ENCODE measurements at regions not wholly inside any gene's neighbourhood (a gene's known extent, or its start where the extent isn't known, plus 50 kb on each side); places are given as distances from the start of the nearest gene placed in this dataset.

DNA sequence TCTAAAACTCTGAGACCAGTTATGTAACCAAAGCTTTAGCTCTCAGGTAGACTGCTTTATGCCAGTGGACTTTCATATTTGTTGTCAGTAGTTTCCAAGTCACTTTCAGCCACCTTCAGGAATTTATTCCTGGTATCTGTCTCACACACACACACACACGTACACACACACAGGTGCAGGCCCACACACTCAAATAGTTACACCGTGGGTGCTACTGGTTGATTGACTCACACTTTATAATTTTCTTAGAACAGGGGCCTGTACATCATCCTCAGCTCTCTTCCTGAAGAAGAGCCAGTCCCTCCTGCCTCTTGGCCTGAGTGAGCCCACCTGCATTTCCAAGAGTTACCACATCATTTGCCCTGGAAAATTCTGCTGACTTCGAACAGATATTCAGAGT, 555.2 kb downstream of the SOX6 start:
- CTCF ChIA-PET: no interaction called here
- H3K9me3 Mint-ChIP-seq: no peaks in the 10 kb centered on the region
- POLR2A ChIA-PET: interaction anchor here (1.0 to 1.2 kb wide), 2 partner anchors 15 to 17 kb away, joined by 5 to 6 read pairs; no protein-coding TSS in a partner anchor
- peak overlapping the region; percentile 87 for H3K27ac Mint-ChIP-seq
- no peaks in the 10 kb centered on the region for H3K36me3 Mint-ChIP-seq
- no peaks in the 10 kb centered on the region for H3K27me3 Mint-ChIP-seq
- intact Hi-C loops (cut with micrococcal nuclease): loop anchor here (2.0 kb wide), 1 partner anchor 712 kb away; no protein-coding TSS in a partner anchor
- H3K4me1 Mint-ChIP-seq (ENCODE audit: low read depth): peaks cover 24% of the 10 kb centered on the region
- peak; percentile 51 for DNase-seq
- no peak overlapping the region for H3K4me3 Mint-ChIP-seq

DNA sequence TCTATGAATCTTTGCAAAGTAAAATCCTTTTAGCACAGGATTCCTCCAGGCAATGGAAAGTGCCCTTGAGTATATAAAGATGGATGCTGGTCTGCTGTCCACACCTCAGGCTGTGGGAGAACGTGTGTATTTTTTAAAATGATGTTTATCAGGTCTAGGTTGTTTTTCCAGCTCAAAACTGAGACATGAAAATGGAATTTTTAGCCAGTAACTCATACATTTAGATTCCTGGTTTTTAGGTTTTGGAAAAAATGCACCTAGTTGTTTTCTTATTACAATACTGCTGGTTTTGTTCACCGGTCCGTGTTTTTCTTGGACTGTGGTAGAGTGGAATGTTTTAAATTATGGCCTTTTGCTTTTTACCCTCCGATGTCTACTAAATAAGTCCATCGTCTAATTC, 554.7 kb downstream of the SOX6 start:
- intact Hi-C loops (cut with micrococcal nuclease): loop anchor here (2.0 kb wide), 1 partner anchor 711 kb away; no protein-coding TSS in a partner anchor
- peaks cover 24% of the 10 kb centered on the region for H3K4me1 Mint-ChIP-seq (ENCODE audit: low read depth)
- H3K4me3 Mint-ChIP-seq: no peak overlapping the region
- no peaks in the 10 kb centered on the region for H3K27me3 Mint-ChIP-seq
- H3K36me3 Mint-ChIP-seq: no peaks in the 10 kb centered on the region
- H3K27ac Mint-ChIP-seq: peak overlapping the region; percentile 87
- H3K9me3 Mint-ChIP-seq: no peaks in the 10 kb centered on the region
- POLR2A ChIA-PET: interaction anchor here (1.2 kb wide), 1 partner anchor 14 kb away, joined by 6 read pairs; no protein-coding TSS in a partner anchor
- CTCF ChIA-PET: no interaction called here
- DNase-seq: no peak

- intact Hi-C loops (cut with micrococcal nuclease): no loop called here
- Mint-ChIP-seq H3K4me3 (no peak overlapping the region), H3K9me3 (no peaks in the 10 kb centered on the region), H3K4me1 (ENCODE audit: low read depth) (peaks cover 10% of the 10 kb centered on the region), H3K27ac (no peak overlapping the region), H3K27me3 (no peaks in the 10 kb centered on the region), H3K36me3 (no peaks in the 10 kb centered on the region)
- CTCF ChIA-PET: no interaction called here
- DNase-seq: no peak
- POLR2A ChIA-PET: no interaction called here
Observed at GRCh38 chr11:15805726-15806125, 550.6 kb downstream of the SOX6 start.

DNA sequence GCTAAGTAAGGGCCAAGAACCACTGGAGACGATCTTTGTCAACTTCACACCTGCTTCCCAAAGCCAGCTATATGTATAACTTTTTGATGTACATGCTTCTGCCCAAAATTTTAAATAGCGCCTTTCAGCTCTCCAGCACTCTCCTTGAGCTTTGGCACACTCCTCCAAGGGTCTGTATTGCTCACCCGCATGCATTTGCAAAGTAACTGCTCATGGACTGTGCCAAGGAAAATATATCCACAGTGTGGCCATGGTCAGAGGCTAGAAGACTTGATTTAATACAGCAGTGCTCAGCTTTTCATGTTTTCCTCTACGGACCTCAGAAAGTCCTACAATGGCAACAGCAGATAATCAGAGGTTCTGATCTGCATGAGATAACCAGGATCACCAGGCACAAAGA, 550.1 kb downstream of the SOX6 start:
- no peak overlapping the region for H3K27ac Mint-ChIP-seq
- DNase-seq: no peak
- no peak overlapping the region for H3K4me3 Mint-ChIP-seq
- H3K9me3 Mint-ChIP-seq: no peaks in the 10 kb centered on the region
- H3K27me3 Mint-ChIP-seq: no peaks in the 10 kb centered on the region
- ChIA-PET POLR2A (no interaction called here), CTCF (no interaction called here)
- H3K36me3 Mint-ChIP-seq: no peaks in the 10 kb centered on the region
- intact Hi-C loops (cut with micrococcal nuclease): no loop called here
- peaks cover 6% of the 10 kb centered on the region for H3K4me1 Mint-ChIP-seq (ENCODE audit: low read depth)

DNA sequence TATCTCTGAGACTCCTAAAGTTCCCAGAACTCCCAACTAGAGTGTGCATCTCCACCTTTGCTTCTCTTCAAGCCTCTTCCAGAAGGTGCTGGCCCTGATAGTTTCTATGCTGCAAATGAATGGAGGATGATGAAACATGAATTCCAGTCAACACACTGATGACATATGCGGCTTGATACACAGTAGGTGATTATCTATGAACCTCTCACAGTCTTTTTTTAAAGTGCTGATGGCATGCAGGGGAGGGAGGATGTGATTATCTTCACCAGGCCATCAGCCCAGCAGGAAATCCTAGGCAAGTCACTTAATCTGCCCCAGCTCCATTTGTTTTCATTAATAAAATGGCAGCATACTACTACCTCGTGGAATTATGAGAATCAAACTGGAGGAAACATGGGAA, 548.5 kb downstream of the SOX6 start:
- ChIA-PET POLR2A (no interaction called here), CTCF (no interaction called here)
- no peak overlapping the region for H3K4me3 Mint-ChIP-seq
- intact Hi-C loops (cut with micrococcal nuclease): no loop called here
- H3K27me3 Mint-ChIP-seq: no peaks in the 10 kb centered on the region
- no peaks in the 10 kb centered on the region for H3K9me3 Mint-ChIP-seq
- no peak for DNase-seq
- H3K27ac Mint-ChIP-seq: no peak overlapping the region
- H3K36me3 Mint-ChIP-seq: no peaks in the 10 kb centered on the region
- no peaks in the 10 kb centered on the region for H3K4me1 Mint-ChIP-seq (ENCODE audit: low read depth)

DNA sequence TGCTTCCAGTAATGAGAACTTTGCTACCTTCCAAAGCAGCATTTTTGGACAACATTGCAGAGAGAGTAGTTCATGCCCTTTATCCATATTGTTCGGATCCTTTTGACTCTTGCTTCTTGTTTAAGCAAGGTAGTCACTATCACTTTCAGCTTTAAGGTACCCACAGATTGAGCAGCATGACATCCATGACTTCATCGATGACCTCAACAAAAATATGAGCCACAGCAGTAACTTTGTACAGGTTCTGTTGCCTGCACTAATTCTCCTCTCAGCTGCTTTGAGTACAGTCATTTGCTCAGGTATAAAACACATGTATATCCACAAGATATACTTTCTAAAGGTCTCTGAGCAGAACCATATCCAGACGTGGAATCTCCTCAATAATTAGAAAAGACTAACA, 546.3 kb downstream of the SOX6 start:
- intact Hi-C loops (cut with micrococcal nuclease): no loop called here
- Mint-ChIP-seq H3K4me1 (ENCODE audit: low read depth) (no peaks in the 10 kb centered on the region), H3K36me3 (no peaks in the 10 kb centered on the region)

GRCh38 chr11:15810525-15810924, 545.8 kb downstream of the SOX6 start:
- H3K4me3 Mint-ChIP-seq: no peak overlapping the region
- H3K27ac Mint-ChIP-seq: no peak overlapping the region
- H3K36me3 Mint-ChIP-seq: no peaks in the 10 kb centered on the region
- ChIA-PET POLR2A (no interaction called here), CTCF (no interaction called here)
- no peaks in the 10 kb centered on the region for H3K4me1 Mint-ChIP-seq (ENCODE audit: low read depth)
- no peak for DNase-seq
- H3K9me3 Mint-ChIP-seq: peaks cover 4% of the 10 kb centered on the region
- peaks cover 3% of the 10 kb centered on the region for H3K27me3 Mint-ChIP-seq
- intact Hi-C loops (cut with micrococcal nuclease): no loop called here

More for the DNA sequence above, 546.3 kb downstream of the SOX6 start:
- DNase-seq: no peak
- Mint-ChIP-seq H3K9me3 (peaks cover 3% of the 10 kb centered on the region), H3K27ac (no peak overlapping the region), H3K27me3 (peaks cover 3% of the 10 kb centered on the region), H3K4me3 (no peak overlapping the region)
- POLR2A ChIA-PET: interaction anchor here (0.6 kb wide), 1 partner anchor 8 kb away, joined by 3 read pairs; no protein-coding TSS in a partner anchor
- CTCF ChIA-PET: no interaction called here

DNA sequence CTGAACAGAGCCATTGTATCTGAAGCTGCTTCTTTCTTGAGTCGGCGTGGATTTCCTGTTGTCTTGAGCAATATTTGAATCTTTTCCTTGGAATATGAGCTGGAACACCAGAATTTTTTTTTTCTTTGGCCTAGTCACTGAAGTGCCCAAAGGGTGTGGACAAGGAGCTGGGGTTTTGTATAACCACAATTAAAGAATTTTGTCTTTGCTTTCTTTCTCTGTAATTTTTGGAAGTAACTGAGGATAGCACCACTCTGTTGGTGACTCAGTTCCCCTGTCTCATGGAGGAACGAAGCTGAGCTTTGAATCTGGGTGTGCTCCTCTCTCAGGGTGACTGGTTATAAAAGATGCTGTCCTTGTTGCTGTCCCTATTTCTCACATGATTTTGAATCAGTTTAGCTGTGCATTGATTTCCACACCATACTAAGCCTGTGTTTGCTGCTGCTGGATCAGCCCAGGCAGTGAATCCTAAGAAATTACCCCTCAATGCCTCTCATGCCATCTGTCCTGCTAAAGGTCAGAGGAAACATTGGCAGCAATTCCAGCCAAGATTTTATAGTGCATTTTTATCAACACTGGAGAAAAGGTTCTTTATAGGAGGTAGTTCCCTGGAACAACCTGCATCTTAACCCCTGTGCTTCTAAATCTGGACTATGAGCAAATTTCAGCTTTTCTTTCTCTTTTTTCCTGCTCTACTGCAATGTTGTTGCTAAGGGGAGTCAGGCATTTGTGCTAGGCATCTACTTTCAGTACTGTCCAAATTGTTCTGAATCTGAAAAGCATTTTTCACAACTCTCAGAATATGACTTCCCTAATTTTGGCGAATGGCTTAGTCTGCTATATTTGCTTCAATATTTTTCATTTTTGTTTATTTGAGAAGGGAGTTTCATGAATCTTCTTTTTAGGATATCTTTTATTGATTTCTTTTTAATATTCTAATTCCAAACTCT, 540.8 kb downstream of the SOX6 start:
- H3K27me3 Mint-ChIP-seq: peaks cover 3% of the 10 kb centered on the region
- peaks cover 16% of the 10 kb centered on the region for H3K4me1 Mint-ChIP-seq (ENCODE audit: low read depth)
- no peak overlapping the region for H3K27ac Mint-ChIP-seq
- CTCF ChIA-PET: no interaction called here
- H3K4me3 Mint-ChIP-seq: no peak overlapping the region
- intact Hi-C loops (cut with micrococcal nuclease): loop anchor here (1.0 to 5.0 kb wide), 2 partner anchors 15 to 792 kb away; no protein-coding TSS in a partner anchor
- H3K9me3 Mint-ChIP-seq: peaks cover 4% of the 10 kb centered on the region
- POLR2A ChIA-PET: interaction anchor here (1.9 kb wide), 1 partner anchor 14 kb away, joined by 6 read pairs; no protein-coding TSS in a partner anchor
- H3K36me3 Mint-ChIP-seq: no peaks in the 10 kb centered on the region
- no peak for DNase-seq

GRCh38 chr11:15816260-15816871, 540.0 kb downstream of the SOX6 start:
- POLR2A ChIA-PET: interaction anchor here (1.9 kb wide), 1 partner anchor 15 kb away, joined by 6 read pairs; no protein-coding TSS in a partner anchor
- DNase-seq: peak; percentile 45
- intact Hi-C loops (cut with micrococcal nuclease): loop anchor here (1.0 to 5.0 kb wide), 2 partner anchors 16 to 791 kb away; no protein-coding TSS in a partner anchor
- Mint-ChIP-seq H3K4me1 (ENCODE audit: low read depth) (peaks cover 16% of the 10 kb centered on the region), H3K4me3 (no peak overlapping the region), H3K27ac (peak overlapping the region; percentile 29), H3K36me3 (no peaks in the 10 kb centered on the region), H3K27me3 (peaks cover 5% of the 10 kb centered on the region), H3K9me3 (peaks cover 7% of the 10 kb centered on the region)
- CTCF ChIA-PET: no interaction called here

DNA sequence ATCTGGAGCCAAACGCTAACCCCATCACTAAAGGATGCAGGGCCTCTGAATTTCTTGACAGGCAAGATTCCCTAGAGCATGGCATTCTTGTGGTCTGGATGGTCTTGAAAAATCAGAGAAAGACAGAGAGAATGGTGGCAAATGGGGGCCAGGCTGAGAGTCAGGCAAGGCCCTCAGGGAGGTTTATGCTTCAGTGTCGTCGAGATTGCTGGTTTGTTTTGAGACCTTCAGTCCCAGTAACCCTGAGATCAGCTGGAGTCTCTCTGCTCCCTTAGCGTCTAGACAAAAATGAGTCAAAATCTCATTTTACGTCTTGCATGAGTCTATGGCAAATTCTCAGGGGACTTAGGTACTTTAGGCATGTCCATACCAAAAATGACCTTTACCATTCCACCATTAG, 539.3 kb downstream of the SOX6 start:
- Mint-ChIP-seq H3K27me3 (peaks cover 5% of the 10 kb centered on the region), H3K36me3 (no peaks in the 10 kb centered on the region), H3K27ac (peak overlapping the region; percentile 29), H3K9me3 (peaks cover 7% of the 10 kb centered on the region), H3K4me1 (ENCODE audit: low read depth) (peaks cover 16% of the 10 kb centered on the region), H3K4me3 (no peak overlapping the region)
- DNase-seq: no peak
- CTCF ChIA-PET: no interaction called here
- POLR2A ChIA-PET: no interaction called here
- intact Hi-C loops (cut with micrococcal nuclease): loop anchor here (5.0 kb wide), 1 partner anchor 790 kb away; no protein-coding TSS in a partner anchor

DNA sequence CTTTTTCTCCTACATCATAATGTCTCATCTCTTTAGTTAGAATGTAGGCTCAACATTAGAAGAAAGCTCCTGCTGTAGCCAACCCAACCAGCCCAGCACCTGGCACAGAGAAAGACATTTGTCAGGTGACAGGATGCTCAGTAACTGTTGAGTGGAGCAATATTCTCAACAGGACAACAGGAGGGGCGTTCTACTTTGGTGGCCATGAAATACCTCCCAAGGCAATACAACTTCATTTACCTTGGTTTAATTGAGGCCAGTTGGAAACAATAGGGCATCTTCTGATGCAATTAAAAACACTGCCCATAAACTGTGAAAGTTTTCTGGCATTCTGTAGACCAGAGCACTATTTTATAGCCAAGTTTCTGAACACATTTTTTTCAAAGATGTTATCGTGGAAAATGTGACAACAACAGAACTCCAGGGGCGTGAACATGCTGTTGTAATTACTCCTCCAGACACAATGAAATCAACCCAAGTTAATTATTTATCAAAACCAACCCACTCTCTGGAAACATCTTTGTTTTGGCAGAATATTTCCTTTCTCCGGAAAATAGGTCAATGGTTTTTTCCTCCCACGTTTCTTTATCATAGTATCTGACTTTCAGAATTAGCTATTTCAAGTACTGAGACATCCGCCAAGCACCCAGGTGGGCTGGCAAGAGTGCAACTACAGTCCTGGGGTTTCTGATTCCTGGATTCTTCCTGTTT, 538.1 kb downstream of the SOX6 start:
- CTCF ChIA-PET: interaction anchor here (1.0 kb wide), 1 partner anchor 14 kb away, joined by 3 read pairs; no protein-coding TSS in a partner anchor
- Mint-ChIP-seq H3K27ac (peak overlapping the region; percentile 19), H3K27me3 (peaks cover 2% of the 10 kb centered on the region), H3K36me3 (no peaks in the 10 kb centered on the region), H3K4me1 (ENCODE audit: low read depth) (peaks cover 16% of the 10 kb centered on the region), H3K9me3 (peaks cover 7% of the 10 kb centered on the region), H3K4me3 (no peak overlapping the region)
- POLR2A ChIA-PET: interaction anchor here (0.6 to 1.2 kb wide), 2 partner anchors 8 to 17 kb away, joined by 3 to 5 read pairs; no protein-coding TSS in a partner anchor
- no peak for DNase-seq
- intact Hi-C loops (cut with micrococcal nuclease): loop anchor here (1.0 to 5.0 kb wide), 2 partner anchors 24 to 789 kb away; no protein-coding TSS in a partner anchor

Measured in activated CD4-positive, alpha-beta memory T cell treated with anti-CD3 and anti-CD28 coated beads for 36 hours (primary cell).